Gastrocnemius medialis (tissue), 4 donors: ENCODE measurements at regions not wholly inside any gene's neighbourhood (a gene's known extent, or its start where the extent isn't known, plus 50 kb on each side); places are given as distances from the start of the nearest gene placed in this dataset.

ENCODE experiments used
- POLR2A ChIP-seq, 2 donors: fragments of 450-650 bp; IDR thresholded peaks; one replicate each; pipeline ENCODE4 v1.6.1; 2017; ENCODE audit warnings: antibody characterized with exemption in 2 of 2, mild to moderate bottlenecking in 2 of 2, moderate library complexity in 2 of 2
- TF ChIP-seq, protein P1 (sequence below), 5 experiments: fragments of 450-650 bp in 3 of 5; fragments of 200-600 bp in 2 of 5; sonication (generic) in 2 of 5; IDR thresholded peaks in 4 of 5; conservative IDR thresholded peaks in 1 of 5; 1 replicate in 4 of 5; 2 replicates in 1 of 5; pipeline ENCODE4 v1.5.1; 2016 to 2019; ENCODE audit warnings: antibody characterized with exemption in 5 of 5, mild to moderate bottlenecking in 3 of 5, moderate library complexity in 3 of 5

DNA sequence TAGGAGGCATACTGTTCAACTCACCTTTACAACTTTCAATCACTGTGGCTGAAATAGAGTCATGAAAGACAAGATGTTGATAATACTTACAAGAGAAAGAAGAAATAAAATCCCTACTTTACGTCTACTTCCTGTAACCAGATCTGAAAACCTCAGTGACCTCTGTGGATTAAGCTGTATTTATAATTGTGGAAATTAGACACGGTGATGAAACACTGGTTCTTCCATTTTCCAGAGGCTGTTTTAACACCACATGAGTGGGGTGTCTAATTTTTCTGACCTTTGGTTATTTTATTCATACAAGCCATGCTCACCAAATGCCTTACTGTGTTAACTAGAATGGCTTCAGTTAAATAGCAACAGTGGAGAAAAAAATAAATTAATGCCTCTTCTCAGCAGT is 58.5 kb upstream of the HIVEP1 start:
- TF ChIP-seq, protein P1, sequence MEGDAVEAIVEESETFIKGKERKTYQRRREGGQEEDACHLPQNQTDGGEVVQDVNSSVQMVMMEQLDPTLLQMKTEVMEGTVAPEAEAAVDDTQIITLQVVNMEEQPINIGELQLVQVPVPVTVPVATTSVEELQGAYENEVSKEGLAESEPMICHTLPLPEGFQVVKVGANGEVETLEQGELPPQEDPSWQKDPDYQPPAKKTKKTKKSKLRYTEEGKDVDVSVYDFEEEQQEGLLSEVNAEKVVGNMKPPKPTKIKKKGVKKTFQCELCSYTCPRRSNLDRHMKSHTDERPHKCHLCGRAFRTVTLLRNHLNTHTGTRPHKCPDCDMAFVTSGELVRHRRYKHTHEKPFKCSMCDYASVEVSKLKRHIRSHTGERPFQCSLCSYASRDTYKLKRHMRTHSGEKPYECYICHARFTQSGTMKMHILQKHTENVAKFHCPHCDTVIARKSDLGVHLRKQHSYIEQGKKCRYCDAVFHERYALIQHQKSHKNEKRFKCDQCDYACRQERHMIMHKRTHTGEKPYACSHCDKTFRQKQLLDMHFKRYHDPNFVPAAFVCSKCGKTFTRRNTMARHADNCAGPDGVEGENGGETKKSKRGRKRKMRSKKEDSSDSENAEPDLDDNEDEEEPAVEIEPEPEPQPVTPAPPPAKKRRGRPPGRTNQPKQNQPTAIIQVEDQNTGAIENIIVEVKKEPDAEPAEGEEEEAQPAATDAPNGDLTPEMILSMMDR (IDR thresholded peaks at IDR 0.05 in 4 of 5, conservative IDR thresholded peaks at IDR 0.05 in 1 of 5), result no peak
- TF ChIP-seq POLR2A (IDR thresholded peaks at IDR 0.05), result no peak
